HG02610 (cell line): ENCODE measurements at regions not wholly inside any gene's neighbourhood (a gene's known extent, or its start where the extent isn't known, plus 50 kb on each side); places are given as distances from the start of the nearest gene placed in this dataset.

Source experiments
- ATAC-seq: cut with Tn5 transposase; IDR thresholded peaks from one replicate; pipeline ENCODE4 v1.9.1; 2021; ENCODE audit warnings: mild to moderate bottlenecking, moderate library complexity; ENCODE audit not compliant: unreplicated experiment

GRCh38 chr5:15027764-15028163 is 156.2 kb upstream of the ANKH start:
- no peak for ATAC-seq

GRCh38 chr5:15026944-15027343 is 155.4 kb upstream of the ANKH start:
- no peak for ATAC-seq

GRCh38 chr5:15026011-15026893 is 154.7 kb upstream of the ANKH start:
- ATAC-seq: no peak

- no peak for ATAC-seq
Observed at GRCh38 chr5:15023846-15024245, 152.3 kb upstream of the ANKH start.

- no peak for ATAC-seq
Observed at GRCh38 chr5:15023266-15023665, 151.7 kb upstream of the ANKH start.

GRCh38 chr5:15021266-15022046 is 149.9 kb upstream of the ANKH start:
- no peak for ATAC-seq

GRCh38 chr5:15020736-15021135 is 149.2 kb upstream of the ANKH start:
- no peak for ATAC-seq

- no peak for ATAC-seq
Observed at GRCh38 chr5:15014809-15015208, 143.2 kb upstream of the ANKH start.

GRCh38 chr5:15013654-15014463 is 142.3 kb upstream of the ANKH start:
- peak; percentile 58 for ATAC-seq

- ATAC-seq: no peak
Observed at GRCh38 chr5:15012061-15012460, 140.5 kb upstream of the ANKH start.

GRCh38 chr5:15010936-15011335 is 139.4 kb upstream of the ANKH start:
- no peak for ATAC-seq

GRCh38 chr5:15009420-15009819 is 137.8 kb upstream of the ANKH start:
- ATAC-seq: no peak

- ATAC-seq: no peak
Observed at GRCh38 chr5:15008921-15009320, 137.3 kb upstream of the ANKH start.

- ATAC-seq: no peak
Observed at GRCh38 chr5:15008476-15008875, 136.9 kb upstream of the ANKH start.

GRCh38 chr5:15007646-15008045 is 136.1 kb upstream of the ANKH start:
- no peak for ATAC-seq

GRCh38 chr5:15004506-15004905 is 132.9 kb upstream of the ANKH start:
- no peak for ATAC-seq

GRCh38 chr5:15003511-15003920 is 131.9 kb upstream of the ANKH start:
- peak; percentile 90 for ATAC-seq

- no peak for ATAC-seq
Observed at GRCh38 chr5:15002791-15003190, 131.2 kb upstream of the ANKH start.

GRCh38 chr5:15002173-15002572 is 130.6 kb upstream of the ANKH start:
- ATAC-seq: no peak

- no peak for ATAC-seq
Observed at GRCh38 chr5:15001517-15001916, 129.9 kb upstream of the ANKH start.

- no peak for ATAC-seq
Observed at GRCh38 chr5:14998491-14998890, 126.9 kb upstream of the ANKH start.
